OCI-LY7 (cell line): ENCODE measurements at regions not wholly inside any gene's neighbourhood (a gene's known extent, or its start where the extent isn't known, plus 50 kb on each side); places are given as distances from the start of the nearest gene placed in this dataset.

Source experiments
- CTCF ChIP-seq: fragments of 200-600 bp; sonication (generic); conservative IDR thresholded peaks from 2 replicates; pipeline ENCODE4 v1.5.1; 2014; ENCODE audit warnings: mild to moderate bottlenecking, antibody characterized with exemption, low read length, moderate library complexity, mixed read lengths
- EZH2phosphoT487 ChIP-seq: fragments of 200-600 bp; sonication (generic); IDR thresholded peaks from 2 replicates; pipeline ENCODE4 v1.6.1; 2018; ENCODE audit warnings: low read depth, borderline replicate concordance, mild to moderate bottlenecking, mixed run types, antibody characterized with exemption, low read length, moderate library complexity, mixed read lengths

GRCh38 chr1:185409763-185410528 lies 92.9 kb upstream of the IVNS1ABP start:
- no peak for TF ChIP-seq CTCF
- TF ChIP-seq EZH2phosphoT487, result no peak
